HG02759 (cell line): ENCODE measurements at regions not wholly inside any gene's neighbourhood (a gene's known extent, or its start where the extent isn't known, plus 50 kb on each side); places are given as distances from the start of the nearest gene placed in this dataset.
"Not testable (repeated sequence)": the region's sequence is repeated elsewhere in the genome, so short reads cannot be mapped to it uniquely, and the experiment has no call there.

Source experiments
- ATAC-seq: cut with Tn5 transposase; IDR thresholded peaks from one replicate; pipeline ENCODE4 v1.9.1; 2021; ENCODE audit warnings: mild to moderate bottlenecking, moderate library complexity; ENCODE audit not compliant: unreplicated experiment

- no peak for ATAC-seq
These were observed 342.2 kb upstream of the GALNT5 start for GRCh38 chr2:156915332-156915731.

- ATAC-seq: no peak
These were observed 339.1 kb upstream of the GALNT5 start for GRCh38 chr2:156918410-156918809.

- no peak for ATAC-seq
These were observed 327.1 kb upstream of the GALNT5 start for GRCh38 chr2:156930423-156930822.

GRCh38 chr2:156933645-156934225 lies 323.8 kb upstream of the GALNT5 start:
- ATAC-seq: no peak

GRCh38 chr2:156935616-156936015 lies 321.9 kb upstream of the GALNT5 start:
- no peak for ATAC-seq

- ATAC-seq: no peak
These were observed 320.1 kb upstream of the GALNT5 start for GRCh38 chr2:156937430-156937829.

GRCh38 chr2:156944871-156945270 lies 312.6 kb upstream of the GALNT5 start:
- ATAC-seq: no peak

GRCh38 chr2:156947261-156947660 lies 310.2 kb upstream of the GALNT5 start:
- ATAC-seq: no peak

GRCh38 chr2:156955701-156956100 lies 301.8 kb upstream of the GALNT5 start:
- ATAC-seq: no peak

- no peak for ATAC-seq
These were observed 301.3 kb upstream of the GALNT5 start for GRCh38 chr2:156956161-156956560.

- ATAC-seq: no peak
These were observed 299.1 kb upstream of the GALNT5 start for GRCh38 chr2:156958374-156958773.

- ATAC-seq: no peak
These were observed 298.0 kb upstream of the GALNT5 start for GRCh38 chr2:156959481-156959880.

- no peak for ATAC-seq
These were observed 274.9 kb upstream of the GALNT5 start for GRCh38 chr2:156982615-156983014.

- ATAC-seq: no peak
These were observed 271.0 kb upstream of the GALNT5 start for GRCh38 chr2:156986339-156986988.

GRCh38 chr2:156999661-157000060 lies 257.8 kb upstream of the GALNT5 start:
- no peak for ATAC-seq

- ATAC-seq: no peak
These were observed 252.7 kb upstream of the GALNT5 start for GRCh38 chr2:157004789-157005188.

GRCh38 chr2:157015015-157015575 lies 242.4 kb upstream of the GALNT5 start:
- ATAC-seq: no peak

- not testable (repeated sequence) for ATAC-seq
These were observed 234.2 kb upstream of the GALNT5 start for GRCh38 chr2:157023264-157023663.

GRCh38 chr2:157024129-157024528 lies 233.4 kb upstream of the GALNT5 start:
- ATAC-seq: no peak

- ATAC-seq: no peak
These were observed 225.5 kb upstream of the GALNT5 start for GRCh38 chr2:157032017-157032416.

GRCh38 chr2:157036726-157037125 lies 220.8 kb upstream of the GALNT5 start:
- ATAC-seq: no peak

- ATAC-seq: no peak
These were observed 213.7 kb upstream of the GALNT5 start for GRCh38 chr2:157043786-157044185.

- ATAC-seq: no peak
These were observed 211.1 kb upstream of the GALNT5 start for GRCh38 chr2:157046396-157046795.
